Stomach (tissue), 8 donors: ENCODE measurements at regions not wholly inside any gene's neighbourhood (a gene's known extent, or its start where the extent isn't known, plus 50 kb on each side); places are given as distances from the start of the nearest gene placed in this dataset.

Source experiments
- DNase-seq, 2 donors: peaks; one replicate each; pipeline versions ENCODE4 v3.0.0 to v3.0.0-alpha.2; 2013 to 2019
- H3K27ac ChIP-seq, 5 donors: fragments of 200-600 bp in 4 of 5; sonication (generic) in 4 of 5; one replicate each; pipeline ENCODE4 v1.5.1; 2013 to 2019; ENCODE audit warnings: mild to moderate bottlenecking in 1 of 5, moderate library complexity in 1 of 5
- H3K27me3 ChIP-seq, 3 donors: fragments of 200-600 bp; sonication (generic); one replicate each; pipeline ENCODE4 v1.5.1; 2017 to 2019; ENCODE audit warnings: mixed run types in 1 of 3
- H3K36me3 ChIP-seq, 4 donors: fragments of 200-600 bp; sonication (generic); 1 replicate in 3 of 4; 2 replicates in 1 of 4; pipeline ENCODE4 v1.5.1; 2016 to 2019
- H3K4me1 ChIP-seq, 4 donors: fragments of 200-600 bp; sonication (generic); one replicate each; pipeline ENCODE4 v1.5.1; 2016 to 2019
- H3K4me3 ChIP-seq, 4 donors: fragments of 200-600 bp; sonication (generic) in 3 of 4; one replicate each; pipeline ENCODE4 v1.5.1; 2016 to 2019; ENCODE audit warnings: mild to moderate bottlenecking in 1 of 4
- H3K9me3 ChIP-seq, 4 donors: fragments of 200-600 bp; sonication (generic); one replicate each; pipeline ENCODE4 v1.5.1; 2016 to 2019
- CTCF ChIP-seq, 7 experiments: fragments of 450-650 bp in 4 of 7; fragments of 200-600 bp in 3 of 7; sonication (generic) in 3 of 7; IDR thresholded peaks; one replicate each; pipeline ENCODE4 v1.5.1; 2016 to 2019; ENCODE audit warnings: antibody characterized with exemption in 7 of 7, control low read depth in 2 of 7, mild to moderate bottlenecking in 1 of 7
- EP300 ChIP-seq: sonication (generic); formaldehyde crosslinking; IDR thresholded peaks from one replicate; pipeline ENCODE4 v1.6.1; 2017; ENCODE audit warnings: antibody characterized with exemption
- POLR2A ChIP-seq, 4 donors: fragments of 450-650 bp; IDR thresholded peaks; one replicate each; pipeline ENCODE4 v1.6.1; 2016; ENCODE audit warnings: antibody characterized with exemption in 4 of 4, control low read depth in 2 of 4, mild to moderate bottlenecking in 1 of 4, moderate library complexity in 1 of 4
- POLR2AphosphoS5 ChIP-seq, 3 donors: sonication (generic); formaldehyde crosslinking; IDR thresholded peaks; one replicate each; pipeline ENCODE4 v1.6.1; 2016; ENCODE audit warnings: antibody characterized with exemption in 3 of 3
- WGBS, 5 donors: extraction: QIAGEN DNeasy Blood & Tissue Kit in 3 of 5; methylation state at CpG; one replicate each; pipeline versions ENCODE4 v1.1.5 to v1.1.7; 2013 to 2018; 5-methylcytosine and 5-hydroxymethylcytosine counted together
- intact Hi-C: fragments of 100-400 bp; cut with DNase I; formaldehyde crosslinking; loops from one replicate; pipeline ENCODE4 v1.15.1; 2023; ENCODE audit warnings: low total_unique reads
- donor health status: healthy with polysubstance abuse.
- donor health status: Bipolar disorder and iron deficiency.
- donor health status: healthy.

GRCh38 chr11:98771791-98772190 is 249.0 kb upstream of the CNTN5 start:
- intact Hi-C loops = no loop called here
- H3K27ac ChIP-seq = no peak overlapping the region
- 64 to 81% (median 75%) methylated on average over 4 of the region's 4 CpGs for WGBS, 5 donors
- no peaks in the 10 kb centered on the region for H3K36me3 ChIP-seq
- TF ChIP-seq POLR2A (IDR thresholded peaks at IDR 0.05) = no peak
- no peak for TF ChIP-seq CTCF (IDR thresholded peaks at IDR 0.05)
- no peak for TF ChIP-seq EP300
- no peak for TF ChIP-seq POLR2AphosphoS5 (IDR thresholded peaks at IDR 0.05)
- no peaks in the 10 kb centered on the region for H3K4me1 ChIP-seq
- no peaks in the 10 kb centered on the region for H3K27me3 ChIP-seq
- no peak overlapping the region for H3K4me3 ChIP-seq
- H3K9me3 ChIP-seq = peaks cover 0 to 20% (median 3%) of the 10 kb centered on the region in 4 donors
- DNase-seq = no peak

- no peak for DNase-seq
These were observed 247.9 kb upstream of the CNTN5 start for GRCh38 chr11:98772893-98773292.

GRCh38 chr11:98793276-98793675 is 227.5 kb upstream of the CNTN5 start:
- intact Hi-C loops = no loop called here
- H3K27me3 ChIP-seq = no peaks in the 10 kb centered on the region
- peaks cover 0 to 46% (median 9%) of the 10 kb centered on the region in 4 donors for H3K9me3 ChIP-seq
- no peaks in the 10 kb centered on the region for H3K36me3 ChIP-seq
- H3K4me3 ChIP-seq = no peak overlapping the region
- H3K27ac ChIP-seq = no peak overlapping the region
- TF ChIP-seq EP300 (no peak), POLR2AphosphoS5 (IDR thresholded peaks at IDR 0.05) (no peak), POLR2A (IDR thresholded peaks at IDR 0.05) (no peak), CTCF (IDR thresholded peaks at IDR 0.05) (no peak)
- DNase-seq = no peak
- no peaks in the 10 kb centered on the region for H3K4me1 ChIP-seq
- 65 to 100% (median 88%) methylated on average over 2 of the region's 2 CpGs for WGBS, 5 donors

More at GRCh38 chr11:98772893-98773292, 247.9 kb upstream of the CNTN5 start:
- 50 to 63% (median 56%) methylated on average over 2 of the region's 2 CpGs for WGBS, 5 donors
- intact Hi-C loops = no loop called here
- H3K4me1 ChIP-seq = no peaks in the 10 kb centered on the region
- H3K27me3 ChIP-seq = no peaks in the 10 kb centered on the region
- no peak overlapping the region for H3K27ac ChIP-seq
- TF ChIP-seq EP300 (no peak), POLR2AphosphoS5 (IDR thresholded peaks at IDR 0.05) (no peak), CTCF (IDR thresholded peaks at IDR 0.05) (no peak), POLR2A (IDR thresholded peaks at IDR 0.05) (no peak)
- H3K9me3 ChIP-seq = peaks cover 0 to 20% (median 3%) of the 10 kb centered on the region in 4 donors
- H3K36me3 ChIP-seq = no peaks in the 10 kb centered on the region
- no peak overlapping the region for H3K4me3 ChIP-seq

GRCh38 chr11:98798333-98798732 is 222.4 kb upstream of the CNTN5 start:
- no peaks in the 10 kb centered on the region for H3K36me3 ChIP-seq
- no peaks in the 10 kb centered on the region for H3K4me1 ChIP-seq
- TF ChIP-seq POLR2A (IDR thresholded peaks at IDR 0.05) (no peak), CTCF (IDR thresholded peaks at IDR 0.05) (no peak), EP300 (no peak), POLR2AphosphoS5 (IDR thresholded peaks at IDR 0.05) (no peak)
- no peak overlapping the region for H3K27ac ChIP-seq
- DNase-seq = no peak
- intact Hi-C loops = no loop called here
- peaks cover 0 to 36% (median 11%) of the 10 kb centered on the region in 4 donors for H3K9me3 ChIP-seq
- no peaks in the 10 kb centered on the region for H3K27me3 ChIP-seq
- no peak overlapping the region for H3K4me3 ChIP-seq
